Ishikawa (cell line): ENCODE measurements at regions not wholly inside any gene's neighbourhood (a gene's known extent, or its start where the extent isn't known, plus 50 kb on each side); places are given as distances from the start of the nearest gene placed in this dataset.

Experiments used
- CEBPB ChIP-seq: IDR thresholded peaks from 2 replicates; pipeline ENCODE4 v1.6.1; 2012
- CREB1 ChIP-seq: IDR thresholded peaks from 2 replicates; pipeline ENCODE4 v1.6.1; 2012; ENCODE audit warnings: low read depth
- EGR1 ChIP-seq: IDR thresholded peaks from 2 replicates; pipeline ENCODE4 v1.6.1; 2012
- EP300 ChIP-seq: IDR thresholded peaks from 2 replicates; pipeline ENCODE4 v1.6.1; 2012; ENCODE audit warnings: borderline replicate concordance
- FOXM1 ChIP-seq: IDR thresholded peaks from 2 replicates; pipeline ENCODE4 v1.6.1; 2012; ENCODE audit warnings: low read depth, borderline replicate concordance
- NFIC ChIP-seq: IDR thresholded peaks from 2 replicates; pipeline ENCODE4 v1.6.1; 2012
- RAD21 ChIP-seq: IDR thresholded peaks from 2 replicates; pipeline ENCODE4 v1.6.1; 2012; ENCODE audit warnings: low read depth
- TAF1 ChIP-seq: IDR thresholded peaks from 2 replicates; pipeline ENCODE4 v1.6.1; 2012; ENCODE audit warnings: low read depth, mild to moderate bottlenecking
- TCF12 ChIP-seq: IDR thresholded peaks from 2 replicates; pipeline ENCODE4 v1.6.1; 2012; ENCODE audit warnings: low read depth
- TEAD4 ChIP-seq: IDR thresholded peaks from 2 replicates; pipeline ENCODE4 v1.6.1; 2012
- YY1 ChIP-seq: IDR thresholded peaks from 2 replicates; pipeline ENCODE4 v1.6.1; 2012; ENCODE audit warnings: low read depth
- ZBTB7A ChIP-seq: IDR thresholded peaks from 2 replicates; pipeline ENCODE4 v1.6.1; 2012; ENCODE audit warnings: low read depth
- TF ChIP-seq, protein P1 (sequence below): IDR thresholded peaks from 2 replicates; pipeline ENCODE4 v1.6.1; 2012; ENCODE audit warnings: low read depth, mild to moderate bottlenecking
- TF ChIP-seq, protein P2 (sequence below): IDR thresholded peaks from 2 replicates; pipeline ENCODE4 v1.6.1; 2012

DNA sequence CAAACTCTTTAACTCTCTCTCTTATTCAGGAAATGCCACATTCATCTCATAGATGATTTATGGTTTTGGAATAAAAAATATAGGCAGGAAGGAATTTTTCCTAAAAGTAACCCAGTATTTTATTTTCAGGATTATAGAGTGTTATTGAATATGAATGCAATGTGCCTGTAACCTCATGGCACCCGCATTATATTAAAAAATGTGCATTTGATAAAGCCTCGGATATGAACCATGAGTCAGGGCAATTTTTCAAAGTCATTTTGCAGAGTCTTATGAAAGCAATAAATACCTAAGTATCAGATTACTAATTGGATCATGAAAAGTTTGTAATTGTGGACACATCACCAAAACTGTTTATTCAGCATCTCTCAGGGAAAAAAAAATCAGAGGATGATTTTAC, 573.8 kb downstream of the TSN start:
- TF ChIP-seq, protein P1, sequence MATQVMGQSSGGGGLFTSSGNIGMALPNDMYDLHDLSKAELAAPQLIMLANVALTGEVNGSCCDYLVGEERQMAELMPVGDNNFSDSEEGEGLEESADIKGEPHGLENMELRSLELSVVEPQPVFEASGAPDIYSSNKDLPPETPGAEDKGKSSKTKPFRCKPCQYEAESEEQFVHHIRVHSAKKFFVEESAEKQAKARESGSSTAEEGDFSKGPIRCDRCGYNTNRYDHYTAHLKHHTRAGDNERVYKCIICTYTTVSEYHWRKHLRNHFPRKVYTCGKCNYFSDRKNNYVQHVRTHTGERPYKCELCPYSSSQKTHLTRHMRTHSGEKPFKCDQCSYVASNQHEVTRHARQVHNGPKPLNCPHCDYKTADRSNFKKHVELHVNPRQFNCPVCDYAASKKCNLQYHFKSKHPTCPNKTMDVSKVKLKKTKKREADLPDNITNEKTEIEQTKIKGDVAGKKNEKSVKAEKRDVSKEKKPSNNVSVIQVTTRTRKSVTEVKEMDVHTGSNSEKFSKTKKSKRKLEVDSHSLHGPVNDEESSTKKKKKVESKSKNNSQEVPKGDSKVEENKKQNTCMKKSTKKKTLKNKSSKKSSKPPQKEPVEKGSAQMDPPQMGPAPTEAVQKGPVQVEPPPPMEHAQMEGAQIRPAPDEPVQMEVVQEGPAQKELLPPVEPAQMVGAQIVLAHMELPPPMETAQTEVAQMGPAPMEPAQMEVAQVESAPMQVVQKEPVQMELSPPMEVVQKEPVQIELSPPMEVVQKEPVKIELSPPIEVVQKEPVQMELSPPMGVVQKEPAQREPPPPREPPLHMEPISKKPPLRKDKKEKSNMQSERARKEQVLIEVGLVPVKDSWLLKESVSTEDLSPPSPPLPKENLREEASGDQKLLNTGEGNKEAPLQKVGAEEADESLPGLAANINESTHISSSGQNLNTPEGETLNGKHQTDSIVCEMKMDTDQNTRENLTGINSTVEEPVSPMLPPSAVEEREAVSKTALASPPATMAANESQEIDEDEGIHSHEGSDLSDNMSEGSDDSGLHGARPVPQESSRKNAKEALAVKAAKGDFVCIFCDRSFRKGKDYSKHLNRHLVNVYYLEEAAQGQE, result no peak
- TF ChIP-seq RAD21 (no peak), TCF12 (no peak), EGR1 (no peak), NFIC (no peak), EP300 (no peak), CREB1 (no peak), CEBPB (no peak), FOXM1 (no peak), YY1 (no peak), TEAD4 (no peak), TAF1 (no peak), ZBTB7A (no peak)
- TF ChIP-seq, protein P2, sequence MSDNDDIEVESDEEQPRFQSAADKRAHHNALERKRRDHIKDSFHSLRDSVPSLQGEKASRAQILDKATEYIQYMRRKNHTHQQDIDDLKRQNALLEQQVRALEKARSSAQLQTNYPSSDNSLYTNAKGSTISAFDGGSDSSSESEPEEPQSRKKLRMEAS, result no peak
